ENCODE measurements at regions not wholly inside any gene's neighbourhood (a gene's known extent, or its start where the extent isn't known, plus 50 kb on each side); places are given as distances from the start of the nearest gene placed in this dataset.
"Not testable (repeated sequence)": the region's sequence is repeated elsewhere in the genome, so short reads cannot be mapped to it uniquely, and the experiment has no call there.

DNA sequence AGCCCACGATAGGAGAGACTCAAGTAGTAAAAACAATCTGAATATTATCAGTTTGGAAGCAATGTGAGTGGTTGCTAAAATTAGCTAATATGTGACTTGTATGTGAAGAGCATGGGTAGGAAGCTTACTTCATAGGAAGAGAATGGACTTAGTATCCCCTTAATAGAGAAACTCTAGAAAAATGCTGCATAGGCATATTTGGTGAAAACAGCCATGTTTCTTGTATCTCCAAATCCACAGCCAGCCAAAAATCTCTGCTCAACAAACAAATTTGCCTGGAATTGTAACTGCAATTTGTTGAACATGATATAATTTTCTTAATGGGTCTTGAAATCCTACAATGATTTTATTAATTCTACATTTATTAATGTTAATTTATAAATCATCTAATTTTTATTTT, 1252.9 kb upstream of the TMEM132C start:
- no peak for DNase-seq

DNA sequence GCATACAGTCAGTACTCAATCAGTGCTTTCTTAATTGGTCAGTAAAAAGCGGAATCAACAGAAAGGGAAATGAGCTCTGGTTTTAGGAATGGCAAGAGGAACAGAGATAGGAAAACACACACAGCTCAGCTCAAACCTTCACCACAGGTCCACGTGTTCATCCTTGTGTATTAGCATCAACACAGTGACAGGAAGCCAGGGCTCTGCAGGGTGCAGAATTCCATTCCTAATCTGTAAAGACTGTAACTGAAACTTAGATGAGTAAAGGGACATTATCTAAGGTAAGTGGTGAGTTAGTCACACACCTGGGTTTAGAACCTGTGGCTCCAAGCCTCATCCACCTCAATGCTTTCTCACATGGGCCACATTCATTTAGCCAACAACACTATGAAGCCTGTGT, 1242.2 kb upstream of the TMEM132C start:
- no peak for DNase-seq

DNA sequence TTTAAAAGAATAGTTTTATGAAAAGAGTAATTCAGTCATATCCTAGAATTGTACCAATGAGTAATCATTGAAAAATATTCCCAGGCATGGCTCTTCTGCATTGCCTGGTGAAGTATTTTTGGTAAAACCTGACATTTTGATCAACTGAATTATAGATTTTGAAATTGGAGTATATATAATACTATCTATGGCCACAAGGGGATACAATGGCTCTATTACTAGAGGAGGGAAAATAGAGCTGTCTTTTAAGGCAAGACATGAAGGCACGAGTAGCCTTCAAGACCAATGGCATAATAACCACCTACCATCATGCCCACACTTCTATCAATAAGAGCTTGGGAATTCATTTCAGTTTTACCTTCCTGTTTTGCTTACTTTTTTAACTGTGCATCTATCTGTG, 1241.4 kb upstream of the TMEM132C start:
- DNase-seq, result no peak

DNA sequence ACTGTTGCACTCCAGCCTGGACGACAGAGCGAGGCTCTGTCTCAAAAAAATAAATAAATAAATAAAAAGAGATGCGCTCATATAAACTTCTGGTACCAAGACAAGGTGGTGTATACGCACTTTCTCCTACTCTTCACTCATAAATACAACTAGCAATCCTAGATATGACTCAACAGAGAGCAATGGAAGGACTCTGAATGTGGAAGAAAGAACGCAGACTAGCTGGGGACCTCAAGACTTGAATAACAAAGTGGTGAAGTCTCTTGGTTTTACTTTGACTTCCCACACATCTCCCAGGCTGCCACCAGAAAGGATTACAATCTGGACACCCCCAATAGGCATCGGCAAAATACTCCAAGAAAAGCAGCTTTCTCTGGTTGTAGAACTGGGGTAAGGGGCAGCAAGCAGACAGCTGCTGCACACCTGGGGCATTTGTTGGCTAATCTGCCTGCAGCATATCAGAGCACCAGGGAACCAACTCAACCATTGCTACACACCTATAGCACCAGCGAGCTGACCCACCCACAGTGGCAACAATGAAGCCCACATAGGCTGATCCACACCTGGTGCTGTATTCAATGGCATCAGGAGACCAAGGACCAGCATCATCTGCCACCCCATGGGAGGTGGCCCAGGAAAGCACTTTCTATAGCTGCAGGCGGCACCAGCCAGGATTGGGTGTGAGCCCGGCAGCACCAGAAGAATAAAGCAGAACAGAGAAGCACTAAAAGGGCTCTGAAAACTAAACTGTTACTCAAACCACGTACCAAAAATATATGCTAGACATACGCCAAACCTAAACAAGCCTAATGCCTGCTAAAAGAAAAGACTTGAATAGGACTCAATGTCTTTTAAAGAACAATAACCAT, 1231.7 kb upstream of the TMEM132C start:
- no peak for DNase-seq

DNA sequence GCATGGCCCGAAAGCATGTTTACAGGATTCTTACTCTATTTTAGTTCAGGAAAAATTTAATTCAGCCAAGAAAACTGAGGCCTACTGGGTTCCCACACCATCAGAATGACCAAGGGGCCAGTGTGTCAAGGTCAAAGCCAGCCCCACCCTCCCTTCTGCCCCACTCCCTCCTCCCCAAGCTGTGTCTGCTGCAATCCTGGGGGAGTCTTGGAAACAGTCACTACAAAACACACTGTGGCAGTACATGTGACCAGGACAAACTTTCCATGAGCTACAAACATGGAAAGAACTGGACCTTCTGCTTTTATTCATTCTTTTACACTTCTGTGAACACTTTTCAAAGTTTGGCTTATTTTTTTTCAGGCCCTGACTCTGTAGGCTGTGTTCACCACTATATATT, 1228.8 kb upstream of the TMEM132C start:
- DNase-seq, result no peak

DNA sequence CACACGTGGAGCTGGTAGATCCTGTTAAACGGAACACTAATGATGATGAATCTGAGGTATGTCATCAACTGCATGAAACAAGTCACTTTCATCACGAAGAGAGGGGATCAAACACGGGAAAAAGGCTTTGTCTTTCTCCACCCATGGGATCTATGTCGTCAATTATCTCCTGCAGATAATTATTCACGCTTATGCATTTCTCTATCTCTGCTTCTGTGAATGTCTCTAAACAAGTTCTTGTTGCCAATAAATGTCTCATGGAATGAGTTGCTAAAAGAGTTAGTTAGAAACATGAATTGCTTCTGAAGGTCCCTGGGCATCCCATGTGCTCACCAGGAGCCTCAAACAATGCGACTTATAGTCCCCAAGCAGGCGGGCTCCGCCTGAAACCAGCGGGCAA, 1228.2 kb upstream of the TMEM132C start:
- no peak for DNase-seq

DNA sequence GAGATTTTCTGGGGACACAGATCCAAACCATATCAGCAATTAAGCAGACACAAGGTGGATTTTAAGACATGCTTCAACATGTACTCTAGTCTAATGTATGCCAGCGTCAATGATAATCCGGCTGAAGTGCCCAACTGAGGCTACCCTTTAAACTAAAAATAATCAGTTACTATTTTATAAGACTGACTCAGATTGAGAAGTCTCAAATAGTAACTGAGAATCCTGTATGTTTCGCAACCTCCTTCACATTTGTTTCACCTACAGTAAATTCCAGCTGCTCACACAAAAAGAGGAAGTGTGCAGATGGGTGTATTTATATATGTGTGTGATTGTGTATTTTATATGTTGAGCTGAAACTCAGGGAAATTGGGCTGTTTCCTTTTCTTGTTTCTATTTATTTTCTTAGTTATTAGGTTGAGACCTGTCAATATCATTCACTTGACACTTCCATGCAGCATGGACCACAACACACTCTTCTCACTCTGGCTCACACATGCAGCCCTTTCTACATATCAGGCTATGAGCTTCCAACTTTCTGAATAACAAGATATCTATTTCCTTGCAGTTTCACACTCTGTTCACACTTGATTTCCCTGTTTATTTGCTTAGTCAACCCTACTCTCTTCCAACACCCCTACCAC, 1224.9 kb upstream of the TMEM132C start:
- DNase-seq, result no peak

DNA sequence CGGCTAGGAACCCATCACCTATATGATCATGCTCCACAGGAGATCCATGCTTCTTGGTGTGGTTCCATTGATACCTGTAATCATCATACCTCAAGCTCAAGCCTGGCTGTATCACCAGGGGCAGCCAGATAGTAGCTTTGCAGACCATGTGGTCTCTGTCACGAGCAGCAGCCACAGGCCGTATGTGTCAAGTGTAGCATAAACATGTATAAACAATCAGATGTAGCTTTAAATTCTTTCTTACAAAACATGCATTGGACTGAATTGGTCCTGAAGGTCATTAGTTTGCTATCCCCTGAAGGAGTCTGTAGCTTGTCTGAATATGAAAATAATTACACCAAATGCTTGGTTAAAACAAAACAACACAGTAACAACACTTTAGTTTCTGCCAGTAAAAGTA, 1223.2 kb upstream of the TMEM132C start:
- DNase-seq, result no peak

DNA sequence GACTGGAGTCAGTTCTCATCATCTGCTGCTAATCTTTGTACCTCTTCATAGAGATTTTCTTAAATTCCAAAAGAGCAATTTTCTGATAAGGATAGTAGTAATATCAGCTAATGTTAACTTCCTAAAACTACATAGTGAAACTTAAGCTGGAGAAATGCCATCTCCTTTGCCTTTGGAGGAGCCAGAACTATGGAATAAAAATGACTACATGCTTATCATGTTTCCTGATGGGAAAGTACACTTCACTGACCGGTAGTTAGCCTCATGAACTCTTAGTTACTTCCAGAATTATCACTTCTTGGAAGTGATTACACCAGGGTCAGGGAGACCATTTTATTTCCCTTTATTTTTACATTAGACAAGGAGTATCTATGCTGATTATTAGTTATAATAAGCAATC, 1222.1 kb upstream of the TMEM132C start:
- DNase-seq, result no peak

DNA sequence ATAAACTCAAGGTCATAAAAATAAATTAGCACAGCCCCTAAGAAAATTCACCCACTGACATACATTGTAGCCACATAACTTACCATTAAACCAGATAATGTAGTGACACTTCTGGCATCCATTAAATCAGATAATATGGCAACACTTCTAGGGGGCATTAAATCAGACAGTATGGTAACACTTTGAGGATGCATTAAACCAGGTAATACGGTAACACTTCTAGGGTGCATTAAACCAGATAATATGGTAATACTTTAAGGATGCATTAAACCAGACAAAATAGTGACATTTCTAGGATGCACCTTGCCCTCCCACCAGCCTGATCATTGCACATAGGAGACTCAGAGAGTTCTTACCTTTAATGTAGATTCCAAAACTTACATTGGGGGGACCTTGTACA, 1220.5 kb upstream of the TMEM132C start:
- no peak for DNase-seq

DNA sequence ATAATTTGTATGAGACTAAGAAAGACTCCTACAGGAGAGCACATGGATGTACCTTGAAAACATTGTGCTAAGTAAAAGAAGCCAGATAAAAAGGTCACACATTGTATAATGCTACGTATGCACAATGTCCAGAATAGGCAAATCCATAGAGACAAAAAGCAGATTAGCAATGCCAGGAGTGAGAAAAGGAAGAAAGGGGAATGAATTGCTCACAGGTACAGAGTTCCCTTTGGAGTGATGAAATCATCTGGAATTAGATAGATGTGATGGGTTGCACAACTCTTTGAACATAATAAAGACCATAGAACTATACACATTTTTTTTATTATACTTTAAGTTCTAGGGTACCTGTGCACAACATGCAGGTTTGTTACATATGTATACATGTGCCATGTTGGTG, 1218.9 kb upstream of the TMEM132C start:
- DNase-seq, result no peak

DNA sequence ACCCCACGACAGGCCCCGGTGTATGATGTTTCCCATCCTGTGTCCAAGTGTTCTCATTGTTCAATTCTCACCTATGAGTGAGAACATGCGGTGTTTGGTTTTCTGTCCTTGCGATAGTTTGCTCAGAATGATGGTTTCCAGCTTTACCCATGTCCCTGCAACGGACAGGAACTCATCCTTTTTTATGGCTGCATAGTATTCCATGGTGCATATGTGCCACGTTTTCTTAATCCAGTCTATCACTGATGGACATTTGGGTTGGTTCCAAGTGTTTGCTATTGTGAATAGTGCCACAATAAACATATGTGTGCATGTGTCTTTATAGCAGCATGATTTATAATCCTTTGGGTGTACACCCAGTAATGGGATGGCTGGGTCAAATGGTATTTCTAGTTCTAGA, 1218.4 kb upstream of the TMEM132C start:
- not testable (repeated sequence) for DNase-seq

DNA sequence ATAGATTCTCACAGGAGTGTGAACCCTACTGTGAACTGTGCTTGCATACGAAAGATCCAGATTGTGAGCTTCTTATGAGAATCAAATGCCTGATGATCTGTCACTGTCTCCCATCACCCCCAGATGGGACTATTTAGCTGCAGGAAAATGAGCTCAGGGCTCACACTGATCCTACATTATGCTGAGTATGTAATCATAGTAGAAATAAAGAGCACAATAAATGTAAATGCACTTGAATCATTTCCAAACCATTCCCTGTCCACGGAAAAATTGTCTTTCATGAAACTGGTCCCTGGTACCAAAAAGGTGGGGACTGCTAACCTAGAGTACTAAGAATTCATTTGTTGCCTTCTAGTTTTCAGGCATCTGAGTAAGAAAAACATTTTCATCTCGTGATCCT, 1215.8 kb upstream of the TMEM132C start:
- DNase-seq, result no peak

DNA sequence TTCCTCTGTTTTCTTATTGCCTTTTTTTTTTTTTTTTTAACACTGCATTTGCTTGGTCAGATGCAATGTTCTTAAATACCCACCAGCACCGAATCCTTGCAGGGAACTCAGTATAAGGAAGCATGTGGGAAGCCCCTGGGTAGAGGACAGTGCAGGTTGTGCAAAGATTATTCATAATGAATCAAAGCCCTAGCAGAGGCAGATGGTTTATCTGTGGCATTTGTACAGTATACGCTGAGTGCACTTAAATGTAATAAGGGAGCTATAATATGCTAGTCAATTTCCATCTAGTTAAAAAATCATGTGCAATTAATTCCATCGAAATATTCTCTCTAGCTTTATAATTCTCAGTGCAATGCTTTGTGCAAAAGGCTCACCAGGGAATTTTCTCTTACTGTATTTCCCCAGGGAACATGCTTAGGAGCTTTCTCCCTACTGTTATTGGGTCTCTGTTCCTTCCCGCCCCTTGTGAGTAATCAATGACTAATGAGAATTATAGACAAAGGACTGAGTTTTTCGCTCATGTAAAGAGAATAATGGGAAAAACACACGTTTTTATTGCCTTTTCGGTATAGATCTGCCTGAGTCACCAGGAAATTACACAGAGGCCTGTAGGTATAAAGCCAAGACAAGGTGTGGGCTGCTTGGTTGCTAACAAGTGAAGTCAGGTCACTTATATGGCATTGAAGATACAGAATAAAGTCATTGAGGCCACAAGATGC, 1214.3 kb upstream of the TMEM132C start:
- no peak for DNase-seq

DNA sequence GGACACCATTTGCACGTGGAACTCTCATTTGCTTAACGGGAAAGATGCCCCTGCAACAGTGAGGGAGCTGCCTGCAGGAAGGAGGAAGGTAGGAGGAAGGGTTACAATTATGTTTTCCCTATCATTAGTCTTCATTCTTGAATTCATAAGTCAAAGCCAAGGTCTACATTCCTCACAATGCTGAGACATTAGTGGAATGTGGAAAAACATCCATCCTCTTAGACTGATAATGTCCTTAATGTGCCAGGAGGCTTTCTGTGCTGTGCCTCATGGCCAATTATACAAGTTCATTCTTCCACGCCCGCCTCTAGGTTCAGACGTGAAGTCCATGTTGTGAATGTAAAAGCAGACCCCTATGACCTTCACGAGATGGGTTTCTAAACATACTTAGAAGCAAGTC, 1212.4 kb upstream of the TMEM132C start:
- DNase-seq, result no peak

DNA sequence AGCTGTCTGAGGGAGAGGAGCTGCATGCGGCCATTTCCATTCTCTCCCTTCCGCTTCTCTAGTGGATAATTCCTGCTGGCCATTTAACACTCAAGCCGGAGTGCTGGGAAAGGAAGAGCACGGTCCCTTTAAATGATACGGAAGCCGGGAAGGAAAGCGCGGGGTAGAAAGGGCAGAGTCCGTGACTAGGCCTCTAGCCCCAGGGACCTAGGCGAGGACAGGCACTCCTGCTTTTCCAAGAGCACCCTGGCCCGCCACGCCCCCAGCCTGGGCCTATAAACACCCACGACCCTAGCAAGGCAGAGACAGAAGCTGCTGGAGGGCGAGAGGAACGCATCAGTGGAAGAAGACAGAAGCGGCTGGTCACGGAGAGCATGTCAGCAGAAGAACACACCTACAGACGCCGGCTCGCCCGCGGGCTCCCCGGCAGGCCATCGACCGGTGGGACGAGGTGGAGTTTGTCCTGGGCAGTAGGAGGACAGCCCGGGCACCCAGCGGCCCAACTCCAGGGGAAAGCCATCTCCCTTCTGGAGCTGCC, 1206.6 kb upstream of the TMEM132C start:
- no peak for DNase-seq

DNA sequence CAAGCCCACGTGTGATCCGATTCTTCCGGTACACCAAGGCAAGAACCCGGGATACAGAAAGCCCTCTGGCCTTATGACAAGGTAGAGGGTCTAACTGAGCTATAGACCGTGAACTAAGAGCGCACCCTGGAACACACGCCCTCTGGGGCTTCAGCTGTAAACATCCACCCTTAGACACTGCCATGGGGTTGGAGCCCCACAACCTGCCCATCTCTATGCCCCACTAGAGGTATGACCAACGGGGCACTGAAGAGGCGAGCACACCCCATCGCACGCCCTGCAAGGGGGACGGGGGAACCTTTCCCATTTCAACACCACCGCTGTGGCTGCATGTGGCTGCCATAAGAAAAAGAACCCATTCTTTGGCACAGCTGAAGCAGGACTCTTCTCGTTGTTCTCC, 1206.0 kb upstream of the TMEM132C start:
- no peak for DNase-seq

DNA sequence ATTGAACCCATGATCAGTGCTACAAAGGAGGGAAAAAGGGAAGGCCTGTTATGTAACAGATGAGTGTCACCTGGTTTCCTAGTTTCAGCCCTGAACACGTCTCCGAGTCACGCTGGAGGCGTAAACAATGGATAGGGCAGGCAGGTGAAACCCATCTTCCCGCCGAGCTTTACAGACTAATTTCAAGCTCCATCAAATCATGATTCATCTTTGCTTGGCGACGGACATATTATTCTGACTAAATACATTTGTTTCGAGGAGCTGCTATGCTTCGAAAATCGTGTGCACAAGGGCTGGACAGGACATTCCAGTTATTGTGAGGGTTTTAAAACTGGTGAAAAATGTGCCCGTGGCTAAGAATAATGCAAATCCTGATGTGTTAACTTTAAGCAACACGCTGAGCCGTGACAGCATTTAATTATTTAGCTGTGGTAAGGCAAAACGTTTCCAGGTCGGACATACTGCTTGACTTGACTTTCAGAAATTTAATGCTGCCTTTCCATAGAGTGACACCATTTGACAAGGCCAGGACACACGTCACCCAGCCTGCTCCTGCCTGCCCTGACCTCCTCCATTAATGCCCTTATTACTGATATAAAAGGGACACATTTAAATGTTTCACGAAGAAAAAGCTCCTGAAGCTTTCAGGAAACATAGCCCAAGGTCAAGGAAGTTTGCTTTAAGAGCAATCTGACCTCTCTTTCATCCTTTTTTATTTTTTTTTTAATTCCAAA, 1203.5 kb upstream of the TMEM132C start:
- no peak for DNase-seq

DNA sequence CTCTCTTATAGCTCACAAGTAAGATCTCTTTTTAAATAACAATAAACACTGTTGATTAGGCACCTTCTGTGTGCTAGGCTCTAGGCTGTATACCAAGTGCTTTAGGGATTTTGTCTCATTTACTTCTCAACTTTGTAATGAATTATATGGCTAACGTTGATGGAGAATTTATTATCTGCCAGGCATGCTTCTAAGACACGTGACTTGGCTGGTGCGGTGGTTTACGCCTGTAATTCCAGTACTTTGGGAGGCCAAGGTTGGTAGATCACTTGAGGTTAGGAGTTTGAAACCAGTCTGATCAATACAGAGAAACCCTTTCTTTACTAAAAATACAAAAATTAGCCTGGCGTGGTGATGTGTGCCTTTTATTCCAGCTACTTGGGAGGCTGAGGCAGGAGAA, 1202.8 kb upstream of the TMEM132C start:
- no peak for DNase-seq

DNA sequence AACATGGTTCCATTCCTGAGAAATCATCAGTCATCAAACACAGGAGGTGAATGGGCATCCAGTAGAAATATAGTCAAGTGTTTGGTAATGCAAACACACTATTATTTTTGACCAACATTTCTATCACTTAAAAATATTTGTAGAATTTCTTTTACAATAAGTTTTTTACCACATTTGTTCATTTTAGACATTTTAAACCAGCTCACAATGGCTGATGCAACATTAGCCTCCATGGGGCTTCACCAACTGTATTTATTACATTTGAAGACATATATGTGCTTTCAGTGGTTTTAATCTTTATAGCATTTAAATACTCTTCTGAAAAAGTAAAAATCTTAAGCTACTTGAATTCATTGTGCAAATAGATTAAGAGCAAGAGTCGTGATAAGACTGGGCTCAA, 1201.4 kb upstream of the TMEM132C start:
- DNase-seq, result no peak

DNA sequence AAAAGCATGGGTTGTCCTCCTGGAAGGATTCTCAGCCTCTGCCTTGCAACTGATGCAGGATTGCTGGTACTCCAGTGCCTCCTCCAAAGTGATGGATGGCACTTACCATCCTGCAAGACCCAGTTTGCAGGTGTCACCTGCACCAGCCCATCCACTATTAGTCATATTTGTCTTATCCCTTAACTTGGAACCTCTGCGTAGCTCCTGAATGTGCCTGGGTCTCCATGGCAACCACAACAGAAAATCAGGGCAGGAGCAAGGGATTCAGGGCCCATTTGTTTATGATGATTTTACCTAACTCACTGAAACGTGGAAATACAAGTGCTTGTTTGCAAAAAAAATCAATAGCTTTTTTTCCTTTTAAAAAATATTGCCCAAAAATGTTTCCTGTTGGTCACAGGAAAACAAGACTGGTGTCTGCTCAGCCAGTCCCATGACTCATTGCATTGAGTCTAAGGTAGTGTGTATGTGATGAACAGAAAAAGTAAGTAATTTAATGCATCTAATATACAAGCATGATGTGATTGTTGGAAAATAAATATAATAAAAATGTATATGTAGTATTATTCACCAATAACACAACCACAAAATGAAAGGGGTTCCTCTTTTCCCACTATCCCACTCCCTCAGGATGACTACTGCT, 1196.3 kb upstream of the TMEM132C start:
- DNase-seq, result no peak

DNA sequence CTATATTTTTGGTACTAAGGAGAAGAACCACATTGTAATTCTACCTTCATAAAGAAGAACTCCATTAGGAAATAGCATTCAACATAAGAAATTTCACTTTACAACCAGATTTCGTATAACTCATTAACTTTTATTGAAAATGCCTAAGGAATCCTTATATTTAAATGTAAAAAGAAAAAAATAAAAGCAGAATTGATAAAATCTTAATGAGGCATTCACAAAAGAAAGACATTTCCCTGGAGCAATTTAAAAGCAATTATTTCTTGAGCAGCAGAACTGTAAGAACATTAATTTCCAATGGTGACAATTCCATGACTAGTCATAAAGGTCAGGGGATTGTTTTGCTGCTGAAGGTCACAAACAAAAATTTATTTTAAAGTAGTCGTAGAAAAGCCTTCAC, 1192.8 kb upstream of the TMEM132C start:
- no peak for DNase-seq

DNA sequence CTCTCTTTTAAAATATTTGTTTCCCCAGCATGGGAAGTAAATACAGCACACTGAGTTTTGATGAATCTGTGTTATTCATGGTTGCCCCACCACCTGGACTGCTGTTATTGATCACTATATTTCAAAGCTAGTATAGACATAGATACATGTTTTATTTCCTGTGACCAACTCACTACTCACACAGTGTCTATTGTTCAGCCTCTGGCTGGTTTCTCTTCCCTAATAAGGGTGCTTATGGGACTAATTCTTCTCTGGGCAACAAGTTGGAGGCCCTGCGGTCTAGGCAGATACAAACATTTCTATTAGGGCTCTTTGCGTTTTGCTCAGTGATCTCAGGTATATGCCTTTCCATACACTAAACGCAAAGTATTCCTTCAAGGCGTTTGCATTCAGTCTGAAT, 1191.0 kb upstream of the TMEM132C start:
- no peak for DNase-seq
